Fibroblast of pulmonary artery (primary cell): ENCODE measurements at regions not wholly inside any gene's neighbourhood (a gene's known extent, or its start where the extent isn't known, plus 50 kb on each side); places are given as distances from the start of the nearest gene placed in this dataset.

ENCODE experiments used
- DNase-seq: peaks from one replicate; pipeline ENCODE4 v3.0.0-alpha.2; 2010; ENCODE audit warnings: low read depth
- H3K4me3 ChIP-seq: replicated peaks from 2 replicates; pipeline ENCODE4 v1.5.1; 2011; ENCODE audit warnings: low read depth, mild to moderate bottlenecking, control low read depth, low read length, moderate library complexity
- CTCF ChIP-seq: IDR thresholded peaks from 2 replicates; pipeline ENCODE4 v1.5.1; 2011; ENCODE audit warnings: mild to moderate bottlenecking, control low read depth, low read length, inconsistent platforms; ENCODE audit errors: missing control alignments

DNA sequence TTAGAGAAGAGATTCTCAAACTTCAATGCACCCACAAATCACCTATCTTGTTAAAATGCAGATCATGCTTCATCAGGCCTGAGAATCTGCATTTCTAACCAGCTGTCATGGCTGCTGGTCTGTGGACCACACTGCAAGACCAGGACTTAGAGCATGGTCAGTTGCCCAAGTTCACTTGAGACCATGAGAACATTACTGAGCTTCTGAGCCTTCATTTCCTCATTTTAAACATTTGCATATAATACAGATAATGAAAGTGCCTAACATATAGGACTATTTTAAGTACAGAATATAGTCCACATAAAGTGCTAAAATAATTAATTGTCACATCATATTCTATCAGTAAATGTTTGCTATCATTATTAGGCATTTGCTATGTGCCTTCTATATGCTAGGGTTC, 260.8 kb upstream of the TNC start:
- no peak overlapping the region for H3K4me3 ChIP-seq
- DNase-seq: no peak
- no peak for TF ChIP-seq CTCF

GRCh38 chr9:115379719-115380118, 261.8 kb upstream of the TNC start:
- DNase-seq: no peak
- TF ChIP-seq CTCF: no peak
- no peak overlapping the region for H3K4me3 ChIP-seq

- no peak for TF ChIP-seq CTCF
- no peak overlapping the region for H3K4me3 ChIP-seq
- no peak for DNase-seq
These were observed 264.9 kb upstream of the TNC start for GRCh38 chr9:115382865-115383264.

DNA sequence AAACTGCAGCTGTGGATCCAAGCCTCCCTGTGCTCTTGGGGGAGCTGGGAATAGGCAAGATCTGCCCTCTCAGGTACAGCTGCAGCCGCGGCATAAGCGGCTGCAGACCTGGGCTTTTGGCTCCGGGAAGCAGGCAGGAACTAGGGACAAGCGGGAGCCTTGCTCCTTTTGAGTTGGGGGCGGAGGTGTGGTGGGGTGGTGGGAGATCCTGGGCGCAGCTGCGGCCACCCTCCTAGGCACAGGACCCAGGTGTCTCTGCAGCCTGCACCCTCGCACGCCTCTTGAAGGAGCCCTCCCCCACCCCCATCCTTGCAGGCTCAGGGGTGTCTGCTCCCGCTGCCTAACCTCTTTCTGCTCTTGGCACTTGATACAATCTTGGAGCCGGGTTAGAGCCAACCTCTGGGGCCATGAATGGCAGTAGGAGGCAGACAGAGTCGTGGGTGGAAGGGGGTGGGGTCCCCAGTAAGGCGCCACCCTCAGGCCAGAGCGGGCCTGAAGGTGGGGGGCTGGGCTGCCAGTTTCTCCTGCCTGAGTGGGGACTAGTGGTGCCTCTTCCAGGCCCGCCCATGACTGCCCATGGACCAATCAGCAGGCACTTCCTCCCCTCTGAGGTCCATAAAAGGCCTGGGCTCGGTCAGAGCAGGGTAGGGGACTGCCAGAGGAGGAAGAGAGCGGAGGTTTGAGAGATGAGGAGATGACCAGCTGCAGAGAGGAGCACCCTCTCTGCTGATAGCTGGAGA, 267.6 kb upstream of the TNC start:
- DNase-seq: no peak
- no peak overlapping the region for H3K4me3 ChIP-seq
- no peak for TF ChIP-seq CTCF

DNA sequence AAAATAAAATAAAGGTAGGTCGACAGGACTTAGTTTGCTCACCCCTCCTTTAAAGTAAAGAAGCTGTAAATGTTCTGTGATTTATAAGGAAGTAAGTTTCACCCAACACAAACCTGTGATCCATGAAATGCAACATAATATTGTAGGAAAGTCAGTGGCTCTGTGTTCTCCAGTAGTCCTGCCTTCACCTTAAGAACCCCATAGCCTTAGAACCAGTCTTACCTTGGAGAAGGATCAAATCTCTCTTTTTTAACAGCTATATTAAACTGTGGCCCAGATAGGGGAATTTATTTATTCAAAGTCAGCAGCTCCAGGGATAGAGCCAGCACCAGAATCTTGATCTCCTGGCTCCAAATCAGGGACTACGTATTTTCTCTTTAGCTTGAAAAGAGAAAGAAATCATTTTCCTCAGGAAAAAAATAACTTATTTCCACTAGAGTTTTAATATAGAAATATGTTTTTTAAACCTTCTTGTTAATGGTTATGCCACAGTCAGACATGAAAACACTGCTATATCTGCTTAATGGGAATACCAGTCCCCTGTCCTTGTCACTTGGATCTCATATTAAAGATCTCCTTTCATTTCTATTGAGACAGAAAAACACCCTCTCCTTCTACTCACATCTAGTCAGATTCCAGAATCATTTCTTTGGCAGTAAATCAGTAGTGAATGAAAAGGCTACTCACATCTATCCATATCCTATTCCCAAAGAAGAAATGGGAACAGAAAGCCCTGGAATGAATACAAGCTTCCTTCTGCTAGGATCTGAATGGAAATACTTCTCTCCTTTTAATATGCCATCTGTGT, 269.2 kb upstream of the TNC start:
- TF ChIP-seq CTCF: no peak
- H3K4me3 ChIP-seq: no peak overlapping the region

GRCh38 chr9:115391168-115391825, 273.3 kb upstream of the TNC start:
- no peak for DNase-seq
- no peak for TF ChIP-seq CTCF
- no peak overlapping the region for H3K4me3 ChIP-seq

More for the DNA sequence above, 269.2 kb upstream of the TNC start:
- DNase-seq: no peak
